HG03575 (cell line): ENCODE measurements at regions not wholly inside any gene's neighbourhood (a gene's known extent, or its start where the extent isn't known, plus 50 kb on each side); places are given as distances from the start of the nearest gene placed in this dataset.

Source experiments
- ATAC-seq: cut with Tn5 transposase; IDR thresholded peaks from one replicate; pipeline ENCODE4 v1.9.1; 2021; ENCODE audit not compliant: unreplicated experiment, insufficient number of reproducible peaks, low FRiP score; ENCODE audit errors: extremely low read depth

GRCh38 chr4:16290681-16291420, 64.6 kb upstream of the TAPT1 start:
- ATAC-seq, result no peak

- ATAC-seq, result peak; percentile 53
Observed at GRCh38 chr4:16289897-16290554, 63.8 kb upstream of the TAPT1 start.

GRCh38 chr4:16284050-16284449, 57.8 kb upstream of the TAPT1 start:
- no peak for ATAC-seq

- no peak for ATAC-seq
Observed at GRCh38 chr4:16278178-16278577, 51.9 kb upstream of the TAPT1 start.
